ENCODE measurements at regions not wholly inside any gene's neighbourhood (a gene's known extent, or its start where the extent isn't known, plus 50 kb on each side); places are given as distances from the start of the nearest gene placed in this dataset.

DNA sequence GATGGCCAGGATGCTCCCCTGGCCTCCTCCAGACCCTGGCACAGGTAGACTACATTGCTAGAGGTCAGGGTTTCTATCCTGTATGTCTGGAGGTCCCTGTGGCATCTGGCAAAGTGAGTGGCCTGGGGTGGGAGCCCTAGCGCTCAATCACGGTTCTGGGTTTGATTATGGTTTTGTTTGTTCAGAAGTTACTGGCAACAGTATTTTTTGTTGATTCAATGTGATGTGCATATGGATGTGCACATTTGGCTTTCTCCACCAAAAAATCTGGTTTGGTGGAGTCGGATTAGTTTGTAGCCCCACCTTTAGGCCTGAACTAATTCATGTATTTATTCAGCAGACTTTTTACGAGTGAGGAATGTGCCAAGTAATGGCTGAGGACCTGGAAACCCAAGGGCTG, 109.7 kb downstream of the VEGFA start:
- ChIA-PET POLR2A (no interaction called here), CTCF (ENCODE audit: low intra/inter-chr PET ratio, low total read pairs) (no interaction called here)
- no peaks in the 10 kb centered on the region for H4K20me1 ChIP-seq (ENCODE audit: insufficient read depth, low read length)
- TF ChIP-seq ZNF549 (CRISPR knock-in tag; IDR thresholded peaks at IDR 0.05) (no peak), CCAR2 (optimal IDR thresholded peaks at IDR 0.05; ENCODE audit: low read depth, low read length) (no peak), TSC22D2 (CRISPR knock-in tag; IDR thresholded peaks at IDR 0.05; ENCODE audit: borderline replicate concordance) (no peak), SMARCC2 (IDR thresholded peaks at IDR 0.05) (no peak), MEF2D (CRISPR knock-in tag; IDR thresholded peaks at IDR 0.05) (no peak), ZNF292 (CRISPR knock-in tag; IDR thresholded peaks at IDR 0.05; ENCODE audit: borderline replicate concordance, low read depth) (no peak), JUN (CRISPR knock-in tag; IDR thresholded peaks at IDR 0.05) (no peak), PAF1 (CRISPR knock-in tag; IDR thresholded peaks at IDR 0.05) (no peak), ZNF768 (CRISPR knock-in tag; IDR thresholded peaks at IDR 0.05) (no peak), CENPX (CRISPR knock-in tag; IDR thresholded peaks at IDR 0.05) (no peak), TBL1XR1 (IDR thresholded peaks at IDR 0.05; ENCODE audit: borderline replicate concordance, low read length, partially characterized antibody) (no peak), CREB1 (IDR thresholded peaks at IDR 0.05) (no peak), CREB1 (CRISPR knock-in tag; IDR thresholded peaks at IDR 0.05) (no peak), ZNF263 (CRISPR knock-in tag; IDR thresholded peaks at IDR 0.05) (no peak)
- TF ChIP-seq, protein P1, sequence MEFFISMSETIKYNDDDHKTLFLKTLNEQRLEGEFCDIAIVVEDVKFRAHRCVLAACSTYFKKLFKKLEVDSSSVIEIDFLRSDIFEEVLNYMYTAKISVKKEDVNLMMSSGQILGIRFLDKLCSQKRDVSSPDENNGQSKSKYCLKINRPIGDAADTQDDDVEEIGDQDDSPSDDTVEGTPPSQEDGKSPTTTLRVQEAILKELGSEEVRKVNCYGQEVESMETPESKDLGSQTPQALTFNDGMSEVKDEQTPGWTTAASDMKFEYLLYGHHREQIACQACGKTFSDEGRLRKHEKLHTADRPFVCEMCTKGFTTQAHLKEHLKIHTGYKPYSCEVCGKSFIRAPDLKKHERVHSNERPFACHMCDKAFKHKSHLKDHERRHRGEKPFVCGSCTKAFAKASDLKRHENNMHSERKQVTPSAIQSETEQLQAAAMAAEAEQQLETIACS (CRISPR knock-in tag; IDR thresholded peaks at IDR 0.05), result no peak
- TF ChIP-seq, protein P2, sequence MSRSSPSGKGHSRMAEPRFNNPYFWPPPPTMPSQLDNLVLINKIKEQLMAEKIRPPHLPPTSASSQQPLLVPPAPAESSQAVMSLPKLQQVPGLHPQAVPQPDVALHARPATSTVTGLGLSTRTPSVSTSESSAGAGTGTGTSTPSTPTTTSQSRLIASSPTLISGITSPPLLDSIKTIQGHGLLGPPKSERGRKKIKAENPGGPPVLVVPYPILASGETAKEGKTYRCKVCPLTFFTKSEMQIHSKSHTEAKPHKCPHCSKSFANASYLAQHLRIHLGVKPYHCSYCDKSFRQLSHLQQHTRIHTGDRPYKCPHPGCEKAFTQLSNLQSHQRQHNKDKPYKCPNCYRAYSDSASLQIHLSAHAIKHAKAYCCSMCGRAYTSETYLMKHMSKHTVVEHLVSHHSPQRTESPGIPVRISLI (CRISPR knock-in tag; IDR thresholded peaks at IDR 0.05; ENCODE audit: borderline replicate concordance), result no peak
- TF ChIP-seq, protein P3, sequence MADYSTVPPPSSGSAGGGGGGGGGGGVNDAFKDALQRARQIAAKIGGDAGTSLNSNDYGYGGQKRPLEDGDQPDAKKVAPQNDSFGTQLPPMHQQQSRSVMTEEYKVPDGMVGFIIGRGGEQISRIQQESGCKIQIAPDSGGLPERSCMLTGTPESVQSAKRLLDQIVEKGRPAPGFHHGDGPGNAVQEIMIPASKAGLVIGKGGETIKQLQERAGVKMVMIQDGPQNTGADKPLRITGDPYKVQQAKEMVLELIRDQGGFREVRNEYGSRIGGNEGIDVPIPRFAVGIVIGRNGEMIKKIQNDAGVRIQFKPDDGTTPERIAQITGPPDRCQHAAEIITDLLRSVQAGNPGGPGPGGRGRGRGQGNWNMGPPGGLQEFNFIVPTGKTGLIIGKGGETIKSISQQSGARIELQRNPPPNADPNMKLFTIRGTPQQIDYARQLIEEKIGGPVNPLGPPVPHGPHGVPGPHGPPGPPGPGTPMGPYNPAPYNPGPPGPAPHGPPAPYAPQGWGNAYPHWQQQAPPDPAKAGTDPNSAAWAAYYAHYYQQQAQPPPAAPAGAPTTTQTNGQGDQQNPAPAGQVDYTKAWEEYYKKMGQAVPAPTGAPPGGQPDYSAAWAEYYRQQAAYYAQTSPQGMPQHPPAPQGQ (CRISPR knock-in tag; IDR thresholded peaks at IDR 0.05; ENCODE audit: borderline replicate concordance), result no peak
- TF ChIP-seq, protein P4, sequence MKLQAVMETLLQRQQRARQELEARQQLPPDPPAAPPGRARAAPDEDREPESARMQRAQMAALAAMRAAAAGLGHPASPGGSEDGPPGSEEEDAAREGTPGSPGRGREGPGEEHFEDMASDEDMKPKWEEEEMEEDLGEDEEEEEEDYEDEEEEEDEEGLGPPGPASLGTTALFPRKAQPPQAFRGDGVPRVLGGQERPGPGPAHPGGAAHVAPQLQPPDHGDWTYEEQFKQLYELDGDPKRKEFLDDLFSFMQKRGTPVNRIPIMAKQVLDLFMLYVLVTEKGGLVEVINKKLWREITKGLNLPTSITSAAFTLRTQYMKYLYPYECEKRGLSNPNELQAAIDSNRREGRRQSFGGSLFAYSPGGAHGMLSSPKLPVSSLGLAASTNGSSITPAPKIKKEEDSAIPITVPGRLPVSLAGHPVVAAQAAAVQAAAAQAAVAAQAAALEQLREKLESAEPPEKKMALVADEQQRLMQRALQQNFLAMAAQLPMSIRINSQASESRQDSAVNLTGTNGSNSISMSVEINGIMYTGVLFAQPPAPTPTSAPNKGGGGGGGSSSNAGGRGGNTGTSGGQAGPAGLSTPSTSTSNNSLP (IDR thresholded peaks at IDR 0.05; ENCODE audit: low read depth, low read length), result no peak

More for the DNA sequence above, 109.7 kb downstream of the VEGFA start:
- ATAC-seq (no peak), FAIRE-seq (no peak), DNase-seq (ENCODE audit: low spot score) (no peak)
- no peak overlapping the region for H3K27ac ChIP-seq (ENCODE audit: extremely low read length, insufficient read depth, low read length)
- H3K9me3 ChIP-seq (ENCODE audit: low read length), result no peaks in the 10 kb centered on the region
- no peak overlapping the region for H3K9ac ChIP-seq (ENCODE audit: insufficient read depth, low read depth, low read length)
- in situ Hi-C loops (cut with HindIII; ENCODE audit: extremely low pct_ligation_motif_present, low pct_unique_long_range_greater_than_20kb), result no loop called here
- H3K4me1 ChIP-seq (ENCODE audit: insufficient read depth, low read length), result peaks cover 43% of the 10 kb centered on the region
- H3K27me3 ChIP-seq (ENCODE audit: control insufficient read depth in 1 of 2, insufficient read depth in 2 of 2, low read length in 2 of 2), result peaks cover 10 to 47% of the 10 kb centered on the region in 2 experiments; a peak in 4 of 5 replicates
- no peaks in the 10 kb centered on the region for H3K79me2 ChIP-seq (ENCODE audit: insufficient read depth, low read length)
- H3K4me2 ChIP-seq (ENCODE audit: low read depth, low read length), result no peak overlapping the region
- no peak overlapping the region for H3K4me3 ChIP-seq (replicated peaks in 1 of 3; ENCODE audit: insufficient read depth in 1 of 3, low read depth in 2 of 3, low read length in 3 of 3)
- BruUV-seq (replicated peaks), result no TSS peak
- intact Hi-C loops (cut with micrococcal nuclease; ENCODE audit: unreplicated experiment), result loop anchor here (5.0 kb wide), 1 partner anchor 687 kb away; no protein-coding TSS in a partner anchor
- no peak overlapping the region for H2AFZ ChIP-seq (ENCODE audit: low read length)
- H3K36me3 ChIP-seq (replicated peaks in 1 of 2; ENCODE audit: control insufficient read depth in 1 of 2, insufficient read depth in 2 of 2, low read length in 2 of 2), result no peaks in the 10 kb centered on the region
- 42% methylated on average over 4 of the region's 4 CpGs for WGBS (ENCODE audit: low lambda C conversion rate)
